ENCODE measurements at regions not wholly inside any gene's neighbourhood (a gene's known extent, or its start where the extent isn't known, plus 50 kb on each side); places are given as distances from the start of the nearest gene placed in this dataset.

DNA sequence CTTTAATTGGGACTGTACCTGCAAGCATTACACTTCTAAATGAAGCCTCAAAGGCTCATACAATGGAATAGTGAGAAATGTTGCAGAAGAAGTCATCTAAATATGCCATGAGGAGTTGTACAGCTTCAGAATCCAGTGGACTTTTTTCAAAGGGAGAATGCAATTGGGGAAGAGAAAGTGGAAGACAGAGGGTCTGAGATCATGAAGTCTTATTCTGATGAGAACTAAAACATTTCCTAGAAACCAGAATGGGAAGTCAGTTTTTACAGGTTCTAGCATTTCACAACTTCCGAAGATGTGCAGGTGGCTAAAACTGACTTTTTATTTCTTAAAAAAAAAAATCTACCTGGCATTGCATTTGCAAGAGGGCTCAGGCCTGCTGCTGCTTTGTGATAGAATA, 424.4 kb upstream of the RUNX1 start:
- no peak for ATAC-seq
- TF ChIP-seq GLIS3 (CRISPR knock-in tag; IDR thresholded peaks at IDR 0.05) (no peak), OSR1 (CRISPR knock-in tag; IDR thresholded peaks at IDR 0.05) (no peak)

DNA sequence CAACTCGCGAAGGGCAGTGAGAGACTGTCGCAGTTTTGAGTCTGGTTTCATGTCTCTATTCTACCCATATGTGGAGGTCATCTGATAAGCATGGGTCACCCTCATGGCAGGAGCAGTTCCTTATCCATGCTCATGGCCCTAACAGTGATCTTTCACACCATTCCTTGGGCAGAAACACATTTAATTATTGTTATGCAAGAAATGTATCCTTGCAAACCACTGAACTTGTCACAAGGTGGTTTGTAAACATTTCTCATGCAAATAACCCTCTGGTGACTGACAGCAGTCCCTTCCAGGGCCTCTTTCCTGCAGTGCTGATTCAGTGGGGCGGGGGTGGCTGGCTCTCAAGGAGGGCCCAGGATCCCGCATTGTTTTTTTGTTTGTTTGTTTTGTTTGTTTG, 421.4 kb upstream of the RUNX1 start:
- TF ChIP-seq OSR1 (CRISPR knock-in tag; IDR thresholded peaks at IDR 0.05), result no peak
- TF ChIP-seq ZNF565 (CRISPR knock-in tag; conservative IDR thresholded peaks at IDR 0.05; ENCODE audit: low read depth), result no peak
- no peak for TF ChIP-seq BACH2 (CRISPR knock-in tag; IDR thresholded peaks at IDR 0.05; ENCODE audit: borderline replicate concordance)
- no peak for TF ChIP-seq ZFP3 (CRISPR knock-in tag; IDR thresholded peaks at IDR 0.05)
- TF ChIP-seq GLIS3 (CRISPR knock-in tag; IDR thresholded peaks at IDR 0.05), result no peak
- TF ChIP-seq ZNF8 (CRISPR knock-in tag; IDR thresholded peaks at IDR 0.05), result no peak
- no peak for TF ChIP-seq ZFP30 (CRISPR knock-in tag; IDR thresholded peaks at IDR 0.05)
- TF ChIP-seq, protein P1, sequence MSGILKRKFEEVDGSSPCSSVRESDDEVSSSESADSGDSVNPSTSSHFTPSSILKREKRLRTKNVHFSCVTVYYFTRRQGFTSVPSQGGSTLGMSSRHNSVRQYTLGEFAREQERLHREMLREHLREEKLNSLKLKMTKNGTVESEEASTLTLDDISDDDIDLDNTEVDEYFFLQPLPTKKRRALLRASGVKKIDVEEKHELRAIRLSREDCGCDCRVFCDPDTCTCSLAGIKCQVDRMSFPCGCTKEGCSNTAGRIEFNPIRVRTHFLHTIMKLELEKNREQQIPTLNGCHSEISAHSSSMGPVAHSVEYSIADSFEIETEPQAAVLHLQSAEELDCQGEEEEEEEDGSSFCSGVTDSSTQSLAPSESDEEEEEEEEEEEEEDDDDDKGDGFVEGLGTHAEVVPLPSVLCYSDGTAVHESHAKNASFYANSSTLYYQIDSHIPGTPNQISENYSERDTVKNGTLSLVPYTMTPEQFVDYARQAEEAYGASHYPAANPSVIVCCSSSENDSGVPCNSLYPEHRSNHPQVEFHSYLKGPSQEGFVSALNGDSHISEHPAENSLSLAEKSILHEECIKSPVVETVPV (CRISPR knock-in tag; IDR thresholded peaks at IDR 0.05), result no peak
- ATAC-seq, result no peak

DNA sequence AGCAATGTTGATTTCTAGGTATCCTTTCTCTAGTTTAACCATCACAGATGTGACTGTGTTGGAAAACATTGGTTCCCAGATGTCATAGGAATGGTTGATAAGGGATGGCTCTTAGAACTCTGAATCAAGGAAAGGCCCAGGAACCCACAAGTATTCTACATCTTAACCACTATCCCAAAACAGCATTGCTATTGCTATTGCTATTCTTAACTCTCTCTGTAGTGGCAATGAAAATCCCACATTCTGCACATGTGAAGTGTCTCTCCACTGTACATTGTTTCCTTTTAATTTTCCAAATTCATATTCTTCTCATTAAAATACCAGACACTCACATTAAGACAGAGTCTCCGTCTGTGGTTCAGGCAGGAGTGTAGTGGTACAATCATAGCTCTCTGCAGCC, 420.4 kb upstream of the RUNX1 start:
- ATAC-seq, result no peak
- no peak for TF ChIP-seq CREB5 (CRISPR knock-in tag; IDR thresholded peaks at IDR 0.05; ENCODE audit: low read depth)
- no peak for TF ChIP-seq TCF4 (CRISPR knock-in tag; IDR thresholded peaks at IDR 0.05; ENCODE audit: borderline replicate concordance)
- TF ChIP-seq, protein P2, sequence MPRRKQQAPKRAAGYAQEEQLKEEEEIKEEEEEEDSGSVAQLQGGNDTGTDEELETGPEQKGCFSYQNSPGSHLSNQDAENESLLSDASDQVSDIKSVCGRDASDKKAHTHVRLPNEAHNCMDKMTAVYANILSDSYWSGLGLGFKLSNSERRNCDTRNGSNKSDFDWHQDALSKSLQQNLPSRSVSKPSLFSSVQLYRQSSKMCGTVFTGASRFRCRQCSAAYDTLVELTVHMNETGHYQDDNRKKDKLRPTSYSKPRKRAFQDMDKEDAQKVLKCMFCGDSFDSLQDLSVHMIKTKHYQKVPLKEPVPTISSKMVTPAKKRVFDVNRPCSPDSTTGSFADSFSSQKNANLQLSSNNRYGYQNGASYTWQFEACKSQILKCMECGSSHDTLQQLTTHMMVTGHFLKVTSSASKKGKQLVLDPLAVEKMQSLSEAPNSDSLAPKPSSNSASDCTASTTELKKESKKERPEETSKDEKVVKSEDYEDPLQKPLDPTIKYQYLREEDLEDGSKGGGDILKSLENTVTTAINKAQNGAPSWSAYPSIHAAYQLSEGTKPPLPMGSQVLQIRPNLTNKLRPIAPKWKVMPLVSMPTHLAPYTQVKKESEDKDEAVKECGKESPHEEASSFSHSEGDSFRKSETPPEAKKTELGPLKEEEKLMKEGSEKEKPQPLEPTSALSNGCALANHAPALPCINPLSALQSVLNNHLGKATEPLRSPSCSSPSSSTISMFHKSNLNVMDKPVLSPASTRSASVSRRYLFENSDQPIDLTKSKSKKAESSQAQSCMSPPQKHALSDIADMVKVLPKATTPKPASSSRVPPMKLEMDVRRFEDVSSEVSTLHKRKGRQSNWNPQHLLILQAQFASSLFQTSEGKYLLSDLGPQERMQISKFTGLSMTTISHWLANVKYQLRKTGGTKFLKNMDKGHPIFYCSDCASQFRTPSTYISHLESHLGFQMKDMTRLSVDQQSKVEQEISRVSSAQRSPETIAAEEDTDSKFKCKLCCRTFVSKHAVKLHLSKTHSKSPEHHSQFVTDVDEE (CRISPR knock-in tag; IDR thresholded peaks at IDR 0.05), result no peak
- no peak for TF ChIP-seq ESRRG (CRISPR knock-in tag; IDR thresholded peaks at IDR 0.05)
- no peak for TF ChIP-seq GLIS3 (CRISPR knock-in tag; IDR thresholded peaks at IDR 0.05)
- no peak for TF ChIP-seq TOX (CRISPR knock-in tag; IDR thresholded peaks at IDR 0.05; ENCODE audit: borderline replicate concordance)
- TF ChIP-seq BACH2 (CRISPR knock-in tag; IDR thresholded peaks at IDR 0.05; ENCODE audit: borderline replicate concordance), result no peak
- no peak for TF ChIP-seq PATZ1 (CRISPR knock-in tag; IDR thresholded peaks at IDR 0.05; ENCODE audit: borderline replicate concordance)
- TF ChIP-seq OSR1 (CRISPR knock-in tag; IDR thresholded peaks at IDR 0.05), result no peak
- TF ChIP-seq CSDC2 (CRISPR knock-in tag; IDR thresholded peaks at IDR 0.05), result no peak
- no peak for TF ChIP-seq ZNF70 (CRISPR knock-in tag; IDR thresholded peaks at IDR 0.05)
- no peak for TF ChIP-seq ZFP30 (CRISPR knock-in tag; IDR thresholded peaks at IDR 0.05)
- TF ChIP-seq SNAI2 (CRISPR knock-in tag; IDR thresholded peaks at IDR 0.05), result no peak
- TF ChIP-seq POU6F1 (CRISPR knock-in tag; IDR thresholded peaks at IDR 0.05; ENCODE audit: borderline replicate concordance, low read depth), result no peak
- no peak for TF ChIP-seq RARB (CRISPR knock-in tag; IDR thresholded peaks at IDR 0.05)
- TF ChIP-seq, protein P1 (CRISPR knock-in tag; IDR thresholded peaks at IDR 0.05), result no peak
- no peak for TF ChIP-seq ARNTL (CRISPR knock-in tag; IDR thresholded peaks at IDR 0.05; ENCODE audit: borderline replicate concordance, low read depth)
- TF ChIP-seq ZNF8 (CRISPR knock-in tag; IDR thresholded peaks at IDR 0.05), result no peak
- no peak for TF ChIP-seq PPARA (CRISPR knock-in tag; IDR thresholded peaks at IDR 0.05; ENCODE audit: borderline replicate concordance)

Measured in SK-N-SH treated with all-trans-retinoic acid at 6 μM for 48 hours (cell line).